Choroid plexus epithelial cell (primary cell): ENCODE measurements at regions not wholly inside any gene's neighbourhood (a gene's known extent, or its start where the extent isn't known, plus 50 kb on each side); places are given as distances from the start of the nearest gene placed in this dataset.

ENCODE experiments used
- DNase-seq: peaks from one replicate; pipeline ENCODE4 v3.0.0-alpha.2; 2010; ENCODE audit warnings: low read depth
- H3K4me3 ChIP-seq: 2 replicates; pipeline ENCODE4 v1.5.1; 2011; ENCODE audit warnings: low read depth, mild to moderate bottlenecking, control low read depth, low read length, moderate library complexity
- TF ChIP-seq, protein P1 (sequence below): conservative IDR thresholded peaks from 2 replicates; pipeline ENCODE4 v1.5.1; 2011; ENCODE audit warnings: low read depth, mild to moderate bottlenecking, control low read depth, inconsistent platforms, low read length, moderate library complexity

DNA sequence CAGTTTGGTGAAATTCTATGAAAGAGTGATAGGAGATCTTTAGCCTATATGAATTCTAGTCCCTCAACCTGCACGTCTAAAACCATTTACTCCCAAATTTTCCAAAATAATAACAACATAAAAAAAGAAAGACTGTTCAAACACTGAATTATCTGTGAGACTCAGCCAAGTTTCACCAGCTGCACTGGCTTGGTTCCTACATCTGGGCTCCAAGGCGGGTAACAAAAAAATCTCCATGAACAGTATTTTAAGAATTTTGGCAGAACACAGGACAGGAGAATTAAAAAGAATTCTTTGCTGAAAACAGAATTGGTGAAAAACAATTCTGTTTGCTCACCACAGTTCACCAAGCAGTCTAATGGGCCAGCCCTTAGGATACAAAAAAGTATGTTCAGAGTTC is 536.8 kb upstream of the ATP2B1 start:
- no peak overlapping the region for H3K4me3 ChIP-seq
- no peak for DNase-seq
- TF ChIP-seq, protein P1, sequence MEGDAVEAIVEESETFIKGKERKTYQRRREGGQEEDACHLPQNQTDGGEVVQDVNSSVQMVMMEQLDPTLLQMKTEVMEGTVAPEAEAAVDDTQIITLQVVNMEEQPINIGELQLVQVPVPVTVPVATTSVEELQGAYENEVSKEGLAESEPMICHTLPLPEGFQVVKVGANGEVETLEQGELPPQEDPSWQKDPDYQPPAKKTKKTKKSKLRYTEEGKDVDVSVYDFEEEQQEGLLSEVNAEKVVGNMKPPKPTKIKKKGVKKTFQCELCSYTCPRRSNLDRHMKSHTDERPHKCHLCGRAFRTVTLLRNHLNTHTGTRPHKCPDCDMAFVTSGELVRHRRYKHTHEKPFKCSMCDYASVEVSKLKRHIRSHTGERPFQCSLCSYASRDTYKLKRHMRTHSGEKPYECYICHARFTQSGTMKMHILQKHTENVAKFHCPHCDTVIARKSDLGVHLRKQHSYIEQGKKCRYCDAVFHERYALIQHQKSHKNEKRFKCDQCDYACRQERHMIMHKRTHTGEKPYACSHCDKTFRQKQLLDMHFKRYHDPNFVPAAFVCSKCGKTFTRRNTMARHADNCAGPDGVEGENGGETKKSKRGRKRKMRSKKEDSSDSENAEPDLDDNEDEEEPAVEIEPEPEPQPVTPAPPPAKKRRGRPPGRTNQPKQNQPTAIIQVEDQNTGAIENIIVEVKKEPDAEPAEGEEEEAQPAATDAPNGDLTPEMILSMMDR = no peak

DNA sequence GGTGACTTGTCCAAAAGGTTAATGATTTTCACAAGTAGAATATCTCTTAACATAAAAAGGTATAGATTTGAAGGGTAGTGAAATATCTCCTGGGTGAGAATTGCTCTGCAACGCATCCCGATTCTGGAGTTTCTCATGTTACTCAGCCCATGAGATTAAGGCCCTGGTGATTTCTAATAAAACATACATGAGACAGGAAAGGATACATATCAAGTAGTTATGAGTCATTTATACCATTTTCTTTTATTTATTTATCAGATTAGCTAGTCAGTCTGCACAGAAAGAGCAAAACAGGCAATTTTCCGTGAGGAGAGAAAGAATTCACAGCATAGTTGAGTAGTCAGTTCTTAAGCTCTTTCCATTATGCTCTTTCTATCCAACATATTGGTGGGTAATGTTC is 535.6 kb upstream of the ATP2B1 start:
- peak; percentile 27 for DNase-seq
- TF ChIP-seq, protein P1 = no peak

DNA sequence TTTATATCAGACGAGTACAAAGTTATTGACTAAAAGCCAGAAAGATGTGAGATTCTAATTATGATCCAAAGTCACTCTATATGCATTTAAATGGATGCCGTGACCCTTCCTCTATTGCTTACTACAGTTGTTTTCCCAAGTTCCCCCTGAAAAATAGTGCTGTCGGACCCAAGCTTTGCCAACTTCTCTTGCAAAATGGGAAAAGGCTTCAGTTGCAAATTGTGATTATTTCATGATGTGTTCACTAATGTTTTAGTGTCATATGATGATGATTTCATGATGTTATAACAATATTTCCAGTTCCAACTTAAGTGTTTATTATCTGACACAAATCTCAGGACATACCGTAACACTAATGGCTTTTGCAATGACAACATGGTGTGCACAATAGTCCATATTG is 534.6 kb upstream of the ATP2B1 start:
- TF ChIP-seq, protein P1 = no peak
- no peak for DNase-seq

More for the DNA sequence above, 535.6 kb upstream of the ATP2B1 start:
- no peak overlapping the region for H3K4me3 ChIP-seq

DNA sequence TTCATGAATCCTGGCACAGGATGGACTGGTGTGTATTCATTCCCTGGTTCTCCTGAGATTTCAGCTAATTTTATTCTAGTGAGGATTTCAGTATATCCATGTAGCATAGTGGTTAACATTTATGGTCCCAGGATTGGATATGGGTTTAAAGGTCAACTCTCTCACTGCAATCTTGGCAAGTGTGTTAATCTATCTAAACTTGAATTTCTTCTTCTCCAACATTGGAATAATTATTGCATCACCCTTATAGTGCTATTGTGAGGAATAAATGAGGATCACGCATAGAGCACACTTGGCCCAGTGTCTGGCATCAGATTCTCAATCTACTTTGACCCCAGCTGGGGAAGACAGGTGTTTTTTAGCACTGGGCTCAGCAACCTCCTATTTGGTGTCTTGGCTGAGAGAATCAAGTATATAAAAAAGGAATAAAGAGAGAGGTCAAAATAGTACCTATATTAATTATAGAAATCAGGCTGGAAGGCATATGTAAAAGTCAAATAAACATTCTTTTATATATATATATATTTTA is 531.2 kb upstream of the ATP2B1 start:
- no peak for DNase-seq
- TF ChIP-seq, protein P1 = no peak
- no peak overlapping the region for H3K4me3 ChIP-seq

More for the DNA sequence above, 534.6 kb upstream of the ATP2B1 start:
- no peak overlapping the region for H3K4me3 ChIP-seq

DNA sequence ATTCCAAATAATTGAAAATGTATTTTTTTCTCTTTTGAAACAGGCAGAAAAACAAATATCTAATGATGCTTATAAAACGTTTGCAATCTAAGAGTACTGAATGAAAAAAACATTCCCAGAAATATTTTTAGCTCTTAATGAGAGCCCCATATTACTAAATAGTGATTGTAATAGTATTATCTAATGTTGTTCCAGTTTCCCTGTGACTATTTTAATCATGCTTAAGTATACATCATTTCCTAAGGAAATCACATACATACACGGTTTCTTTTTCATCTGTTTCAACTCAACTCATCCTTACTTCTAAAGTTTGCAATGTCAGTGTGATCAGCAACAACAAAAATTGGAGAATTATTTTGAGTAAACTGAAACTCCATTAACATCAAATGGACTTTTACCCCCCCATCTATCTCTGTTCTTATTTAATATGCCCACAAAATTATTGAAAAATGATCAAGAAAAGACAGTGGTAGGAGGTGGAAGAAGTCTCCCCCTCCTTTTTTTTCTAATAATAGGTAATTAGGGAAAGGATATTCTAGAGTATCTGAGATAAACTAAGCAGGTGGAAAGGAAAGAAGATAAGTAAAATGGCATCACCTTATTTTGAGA is 530.1 kb upstream of the ATP2B1 start:
- DNase-seq = no peak
- TF ChIP-seq, protein P1 = no peak
- H3K4me3 ChIP-seq = no peak overlapping the region

DNA sequence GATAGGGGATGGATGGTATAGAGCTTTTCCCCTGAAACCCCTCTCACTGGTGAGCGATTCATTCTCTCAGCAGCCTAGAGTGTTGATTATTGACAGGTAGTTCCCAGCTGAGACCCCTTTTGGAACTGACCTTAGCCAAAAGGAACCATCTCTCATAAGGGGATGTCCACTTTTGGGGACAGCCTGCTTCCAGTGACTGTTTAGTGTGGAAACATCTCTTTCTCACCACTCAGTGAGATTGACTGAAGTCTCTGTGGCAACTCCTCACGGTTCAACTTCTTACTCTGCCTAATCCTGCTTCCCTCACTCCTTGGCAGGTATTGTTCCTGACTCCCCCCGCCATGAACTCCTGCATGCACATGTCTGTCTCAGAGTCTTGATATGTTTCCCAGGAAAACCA is 529.2 kb upstream of the ATP2B1 start:
- TF ChIP-seq, protein P1 = no peak

DNA sequence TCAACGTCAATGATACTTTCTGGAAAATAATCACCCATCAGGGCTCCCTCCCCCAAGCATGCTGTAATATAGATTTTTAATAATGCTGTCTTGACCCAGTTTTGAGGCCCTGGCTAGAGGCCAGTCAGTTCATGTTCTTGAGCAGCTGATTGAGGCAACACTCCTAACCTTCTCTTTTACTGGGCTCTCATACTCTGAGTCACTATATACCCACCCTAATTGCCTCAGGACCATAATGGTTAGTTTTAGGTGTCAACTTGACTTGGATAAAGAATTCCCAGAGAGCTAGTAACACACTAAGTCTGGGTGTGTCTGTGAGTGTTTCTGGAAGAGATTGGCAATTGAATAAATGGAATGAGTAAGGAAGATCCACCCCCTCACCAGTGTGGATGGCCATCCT is 527.0 kb upstream of the ATP2B1 start:
- peak; percentile 50 for DNase-seq
- TF ChIP-seq, protein P1 = no peak
- no peak overlapping the region for H3K4me3 ChIP-seq

More for the DNA sequence above, 529.2 kb upstream of the ATP2B1 start:
- H3K4me3 ChIP-seq = no peak overlapping the region
- DNase-seq = no peak
